ENCODE measurements at regions not wholly inside any gene's neighbourhood (a gene's known extent, or its start where the extent isn't known, plus 50 kb on each side); places are given as distances from the start of the nearest gene placed in this dataset.

GRCh38 chr11:92406472-92406871, 181.9 kb downstream of the FAT3 start:
- Histone ChIP-seq H3K9me3 (no peaks in the 10 kb centered on the region), H3K27ac (no peak overlapping the region), H3K36me3 (no peaks in the 10 kb centered on the region), H3K27me3 (no peaks in the 10 kb centered on the region), H3K4me3 (no peak overlapping the region), H3K4me1 (no peaks in the 10 kb centered on the region)
- WGBS, 2 donors = 43 to 44% methylated on average over 2 of the region's 2 CpGs
- ATAC-seq (ENCODE audit: low FRiP score in 2 of 2) = no peak
- TF ChIP-seq CTCF (IDR thresholded peaks at IDR 0.05) = no peak
- no peak for TF ChIP-seq POLR2AphosphoS5 (IDR thresholded peaks at IDR 0.05)
- TF ChIP-seq POLR2A (IDR thresholded peaks at IDR 0.05) = no peak
- no peak for TF ChIP-seq EP300 (IDR thresholded peaks at IDR 0.05)
- DNase-seq = no peak

GRCh38 chr11:92409355-92409754, 184.7 kb downstream of the FAT3 start:
- Histone ChIP-seq H3K27ac (no peak overlapping the region), H3K36me3 (no peaks in the 10 kb centered on the region), H3K4me3 (no peak overlapping the region), H3K9me3 (no peaks in the 10 kb centered on the region), H3K27me3 (no peaks in the 10 kb centered on the region), H3K4me1 (no peaks in the 10 kb centered on the region)
- WGBS, 2 donors = 48 to 61% methylated on average over 3 of the region's 3 CpGs
- no peak for TF ChIP-seq EP300 (IDR thresholded peaks at IDR 0.05)
- no peak for TF ChIP-seq POLR2AphosphoS5 (IDR thresholded peaks at IDR 0.05)
- TF ChIP-seq CTCF (IDR thresholded peaks at IDR 0.05) = no peak
- TF ChIP-seq POLR2A (IDR thresholded peaks at IDR 0.05) = no peak
- no peak for ATAC-seq (ENCODE audit: low FRiP score in 2 of 2)
- no peak for DNase-seq

- Histone ChIP-seq H3K27ac (no peak overlapping the region), H3K36me3 (no peaks in the 10 kb centered on the region), H3K4me3 (no peak overlapping the region), H3K9me3 (no peaks in the 10 kb centered on the region), H3K27me3 (no peaks in the 10 kb centered on the region), H3K4me1 (no peaks in the 10 kb centered on the region)
- no peak for TF ChIP-seq EP300 (IDR thresholded peaks at IDR 0.05)
- TF ChIP-seq POLR2AphosphoS5 (IDR thresholded peaks at IDR 0.05) = no peak
- no peak for TF ChIP-seq CTCF (IDR thresholded peaks at IDR 0.05)
- no peak for TF ChIP-seq POLR2A (IDR thresholded peaks at IDR 0.05)
- 72 to 74% methylated on average over 3 of the region's 3 CpGs for WGBS, 2 donors
- ATAC-seq (ENCODE audit: low FRiP score in 2 of 2) (no peak), DNase-seq (no peak)
These were observed 185.3 kb downstream of the FAT3 start for GRCh38 chr11:92409956-92410355.

GRCh38 chr11:92410526-92410925, 185.9 kb downstream of the FAT3 start:
- Histone ChIP-seq H3K36me3 (no peaks in the 10 kb centered on the region), H3K4me1 (no peaks in the 10 kb centered on the region), H3K4me3 (no peak overlapping the region), H3K27me3 (no peaks in the 10 kb centered on the region), H3K27ac (no peak overlapping the region), H3K9me3 (no peaks in the 10 kb centered on the region)
- DNase-seq = no peak
- WGBS, 2 donors = 77 to 86% methylated on average over 1 of the region's 1 CpG
- no peak for TF ChIP-seq CTCF (IDR thresholded peaks at IDR 0.05)
- no peak for TF ChIP-seq POLR2AphosphoS5 (IDR thresholded peaks at IDR 0.05)
- no peak for TF ChIP-seq EP300 (IDR thresholded peaks at IDR 0.05)
- TF ChIP-seq POLR2A (IDR thresholded peaks at IDR 0.05) = no peak
- ATAC-seq (ENCODE audit: low FRiP score in 2 of 2) = no peak

- no peaks in the 10 kb centered on the region for H3K4me1 ChIP-seq
- TF ChIP-seq POLR2A (IDR thresholded peaks at IDR 0.05) (no peak), CTCF (IDR thresholded peaks at IDR 0.05) (no peak), EP300 (IDR thresholded peaks at IDR 0.05) (no peak), POLR2AphosphoS5 (IDR thresholded peaks at IDR 0.05) (no peak)
- no peak overlapping the region for H3K27ac ChIP-seq
- no peaks in the 10 kb centered on the region for H3K27me3 ChIP-seq
- ATAC-seq (ENCODE audit: low FRiP score in 2 of 2) (no peak), DNase-seq (no peak)
- WGBS, 2 donors = 79 to 81% methylated on average over 5 of the region's 5 CpGs
- H3K4me3 ChIP-seq = no peak overlapping the region
- no peaks in the 10 kb centered on the region for H3K9me3 ChIP-seq
- H3K36me3 ChIP-seq = no peaks in the 10 kb centered on the region
These were observed 186.8 kb downstream of the FAT3 start for GRCh38 chr11:92411431-92411830.

All from upper lobe of left lung (tissue), 6 donors.